NCI-H1930 (cell line): ENCODE measurements at regions not wholly inside any gene's neighbourhood (a gene's known extent, or its start where the extent isn't known, plus 50 kb on each side); places are given as distances from the start of the nearest gene placed in this dataset.
"Not testable (repeated sequence)": the region's sequence is repeated elsewhere in the genome, so short reads cannot be mapped to it uniquely, and the experiment has no call there.

Experiments
- DNase-seq, 2 experiments: peaks; one replicate each; lab custom pipeline; 2025; lab: John Stamatoyannopoulos, UW

- DNase-seq, result no peak
Observed at GRCh38 chr20:24418731-24419130, 50.7 kb upstream of the SYNDIG1 start.

GRCh38 chr20:24417485-24417884 lies 51.9 kb upstream of the SYNDIG1 start:
- DNase-seq, result no peak

GRCh38 chr20:24415444-24415843 lies 54.0 kb upstream of the SYNDIG1 start:
- DNase-seq, result not testable (repeated sequence)

- DNase-seq, result no peak
Observed at GRCh38 chr20:24411834-24412216, 57.6 kb upstream of the SYNDIG1 start.

- DNase-seq, result no peak
Observed at GRCh38 chr20:24411003-24411833, 58.2 kb upstream of the SYNDIG1 start.

- DNase-seq, result no peak
Observed at GRCh38 chr20:24407151-24407550, 62.3 kb upstream of the SYNDIG1 start.

- no peak for DNase-seq
Observed at GRCh38 chr20:24406750-24407149, 62.7 kb upstream of the SYNDIG1 start.

- DNase-seq, result no peak
Observed at GRCh38 chr20:24406251-24406650, 63.2 kb upstream of the SYNDIG1 start.

GRCh38 chr20:24405810-24406209 lies 63.6 kb upstream of the SYNDIG1 start:
- DNase-seq, result no peak

- DNase-seq, result no peak
Observed at GRCh38 chr20:24403406-24403805, 66.0 kb upstream of the SYNDIG1 start.

- DNase-seq, result no peak
Observed at GRCh38 chr20:24402188-24402587, 67.2 kb upstream of the SYNDIG1 start.

- no peak for DNase-seq
Observed at GRCh38 chr20:24395151-24395550, 74.3 kb upstream of the SYNDIG1 start.

- no peak for DNase-seq
Observed at GRCh38 chr20:24393903-24394302, 75.5 kb upstream of the SYNDIG1 start.

GRCh38 chr20:24392612-24393011 lies 76.8 kb upstream of the SYNDIG1 start:
- no peak for DNase-seq

- no peak for DNase-seq
Observed at GRCh38 chr20:24389686-24390085, 79.7 kb upstream of the SYNDIG1 start.

GRCh38 chr20:24388828-24389380 lies 80.5 kb upstream of the SYNDIG1 start:
- DNase-seq, result no peak

- DNase-seq, result no peak
Observed at GRCh38 chr20:24385547-24385946, 83.9 kb upstream of the SYNDIG1 start.

- no peak for DNase-seq
Observed at GRCh38 chr20:24384865-24385264, 84.6 kb upstream of the SYNDIG1 start.

- DNase-seq, result no peak
Observed at GRCh38 chr20:24382743-24383142, 86.7 kb upstream of the SYNDIG1 start.

GRCh38 chr20:24382331-24382730 lies 87.1 kb upstream of the SYNDIG1 start:
- no peak for DNase-seq

GRCh38 chr20:24381886-24382285 lies 87.5 kb upstream of the SYNDIG1 start:
- DNase-seq, result no peak

GRCh38 chr20:24379484-24379927 lies 89.9 kb upstream of the SYNDIG1 start:
- DNase-seq, result no peak

GRCh38 chr20:24378661-24379483 lies 90.6 kb upstream of the SYNDIG1 start:
- no peak for DNase-seq
